Activated T-cell treated with anti-CD3 and anti-CD28 coated beads for 1 hour (primary cell): ENCODE measurements at regions not wholly inside any gene's neighbourhood (a gene's known extent, or its start where the extent isn't known, plus 50 kb on each side); places are given as distances from the start of the nearest gene placed in this dataset.

ENCODE experiments used
- DNase-seq: peaks from one replicate; pipeline ENCODE4 v3.0.0-alpha.2; 2020; ENCODE audit warnings: low read depth

GRCh38 chr6:140980265-140980887, 1152.3 kb upstream of the GJE1 start:
- DNase-seq: no peak

- no peak for DNase-seq
These were observed 1153.1 kb upstream of the GJE1 start for GRCh38 chr6:140979642-140980091.

GRCh38 chr6:140977403-140977802, 1155.3 kb upstream of the GJE1 start:
- no peak for DNase-seq

GRCh38 chr6:140976806-140977205, 1155.9 kb upstream of the GJE1 start:
- no peak for DNase-seq

- no peak for DNase-seq
These were observed 1162.2 kb upstream of the GJE1 start for GRCh38 chr6:140970485-140970884.

- no peak for DNase-seq
These were observed 1164.7 kb upstream of the GJE1 start for GRCh38 chr6:140968062-140968461.

GRCh38 chr6:140966676-140967075, 1166.0 kb upstream of the GJE1 start:
- DNase-seq: no peak

GRCh38 chr6:140960566-140960965, 1172.2 kb upstream of the GJE1 start:
- DNase-seq: no peak

GRCh38 chr6:140957386-140957785, 1175.3 kb upstream of the GJE1 start:
- DNase-seq: no peak

GRCh38 chr6:140956571-140957369, 1176.0 kb upstream of the GJE1 start:
- DNase-seq: no peak

GRCh38 chr6:140940251-140940925, 1192.3 kb upstream of the GJE1 start:
- no peak for DNase-seq

GRCh38 chr6:140932909-140933308, 1199.8 kb upstream of the GJE1 start:
- no peak for DNase-seq

- DNase-seq: no peak
These were observed 1201.1 kb upstream of the GJE1 start for GRCh38 chr6:140931581-140931980.

GRCh38 chr6:140929121-140929520, 1203.6 kb upstream of the GJE1 start:
- DNase-seq: no peak

GRCh38 chr6:140923048-140923447, 1209.7 kb upstream of the GJE1 start:
- no peak for DNase-seq

GRCh38 chr6:140921366-140922226, 1211.1 kb upstream of the GJE1 start:
- DNase-seq: no peak

GRCh38 chr6:140917911-140918310, 1214.8 kb upstream of the GJE1 start:
- no peak for DNase-seq

- no peak for DNase-seq
These were observed 1217.2 kb upstream of the GJE1 start for GRCh38 chr6:140915551-140915950.

- no peak for DNase-seq
These were observed 1217.6 kb upstream of the GJE1 start for GRCh38 chr6:140915103-140915502.

- DNase-seq: no peak
These were observed 1220.0 kb upstream of the GJE1 start for GRCh38 chr6:140912686-140913085.

GRCh38 chr6:140909625-140910024, 1223.1 kb upstream of the GJE1 start:
- no peak for DNase-seq

- no peak for DNase-seq
These were observed 1223.6 kb upstream of the GJE1 start for GRCh38 chr6:140909156-140909555.
